ENCODE measurements at regions not wholly inside any gene's neighbourhood (a gene's known extent, or its start where the extent isn't known, plus 50 kb on each side); places are given as distances from the start of the nearest gene placed in this dataset.
A peak's percentile ranks its signal among the peaks of the same experiment; 100 is the strongest.

DNA sequence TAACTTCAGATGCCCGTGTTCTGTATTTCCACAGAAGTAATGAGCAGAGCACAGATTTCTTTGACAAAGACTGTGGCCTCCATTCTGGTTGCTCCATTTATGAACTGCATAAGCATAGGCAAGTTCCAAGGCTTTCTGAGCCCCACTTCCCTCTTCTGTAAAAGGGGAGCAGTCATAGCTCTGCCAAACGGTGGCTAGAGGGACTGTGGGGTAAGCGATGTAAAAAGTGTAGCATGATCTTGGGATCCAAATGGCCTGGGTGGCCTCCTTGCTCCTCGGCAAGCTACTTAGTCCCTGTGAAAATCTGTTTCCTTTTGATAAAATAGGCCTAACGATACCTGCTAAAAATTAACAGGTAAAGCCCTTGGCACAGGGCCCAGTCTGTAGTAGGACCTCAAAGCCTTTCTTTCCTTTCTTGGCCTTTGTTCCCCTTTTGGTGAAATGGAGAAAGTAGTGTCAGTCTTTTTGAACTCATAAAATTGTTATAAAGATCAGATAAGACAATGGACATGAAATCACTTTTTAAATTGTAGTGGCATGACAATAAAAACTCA lies 646.6 kb downstream of the ACTL7B start:
- no peak for ATAC-seq
- POLR2A ChIA-PET = no interaction called here

More for the DNA sequence above, 646.6 kb downstream of the ACTL7B start:
- H4K20me1 ChIP-seq (ENCODE audit: insufficient read depth) = no peaks in the 10 kb centered on the region
- H3K9ac ChIP-seq (ENCODE audit: low read length) = no peak overlapping the region
- no peaks in the 10 kb centered on the region for H3K4me1 ChIP-seq (ENCODE audit: control insufficient read depth in 1 of 2, insufficient read depth in 2 of 2, low read length in 2 of 2)
- DNase-seq (ENCODE audit: low read depth, low spot score) = no peak
- no peak overlapping the region for H3K4me3 ChIP-seq (replicated peaks in 1 of 2; ENCODE audit: low read depth in 1 of 2, low read length in 2 of 2)
- no peaks in the 10 kb centered on the region for H3K9me2 ChIP-seq (ENCODE audit: insufficient read depth)
- TF ChIP-seq POLR2A (IDR thresholded peaks at IDR 0.05; ENCODE audit: borderline replicate concordance, extremely low read depth, insufficient read depth, insufficient read length) = no peak
- no peak for TF ChIP-seq EZH2phosphoT487 (IDR thresholded peaks at IDR 0.05; ENCODE audit: borderline replicate concordance)
- no peak for TF ChIP-seq TCF7L2 (IDR thresholded peaks at IDR 0.05; ENCODE audit: borderline replicate concordance, extremely low read depth, insufficient read depth, insufficient read length)
- TF ChIP-seq CTCF (IDR thresholded peaks at IDR 0.05 in 2 of 3, conservative IDR thresholded peaks at IDR 0.05 in 1 of 3; ENCODE audit: borderline replicate concordance in 1 of 3, insufficient read depth in 1 of 3, low read depth in 2 of 3, low read length in 2 of 3) = no peak
- TF ChIP-seq, protein P1, sequence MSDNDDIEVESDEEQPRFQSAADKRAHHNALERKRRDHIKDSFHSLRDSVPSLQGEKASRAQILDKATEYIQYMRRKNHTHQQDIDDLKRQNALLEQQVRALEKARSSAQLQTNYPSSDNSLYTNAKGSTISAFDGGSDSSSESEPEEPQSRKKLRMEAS (IDR thresholded peaks at IDR 0.05) = no peak
- no peak for TF ChIP-seq EZH2 (IDR thresholded peaks at IDR 0.05)
- no peak for TF ChIP-seq CBX3 (IDR thresholded peaks at IDR 0.05; ENCODE audit: low read depth)
- TF ChIP-seq ZNF274 (IDR thresholded peaks at IDR 0.05; ENCODE audit: low read depth, low read length) = no peak
- no peak for TF ChIP-seq ELF1 (IDR thresholded peaks at IDR 0.05; ENCODE audit: borderline replicate concordance, low read depth)
- no peak for TF ChIP-seq RAD21 (IDR thresholded peaks at IDR 0.05; ENCODE audit: low read depth)
- no peak for TF ChIP-seq POLR2AphosphoS5 (IDR thresholded peaks at IDR 0.05; ENCODE audit: low read depth, low read length)
- TF ChIP-seq ZBTB33 (IDR thresholded peaks at IDR 0.05; ENCODE audit: extremely low read depth, insufficient replicate concordance, low read length) = no peak
- TF ChIP-seq ZFX (IDR thresholded peaks at IDR 0.05) = no peak
- TF ChIP-seq YY1 (IDR thresholded peaks at IDR 0.05; ENCODE audit: extremely low read depth, insufficient replicate concordance, low read depth, low read length) = no peak
- RAD21 ChIA-PET (ENCODE audit: low non-redundant PET in 1 of 2, low total read pairs in 2 of 2, uncharacterized antibody in 2 of 2, unreplicated experiment in 2 of 2) = no interaction called here
- no peak overlapping the region for H3K27ac ChIP-seq (ENCODE audit: low read depth, low read length)
- H3K4me2 ChIP-seq (ENCODE audit: low read length) = no peak overlapping the region
- H2AFZ ChIP-seq (ENCODE audit: low read depth, low read length, poor library complexity, severe bottlenecking) = peak overlapping the region; percentile 33
- H3K79me2 ChIP-seq (ENCODE audit: insufficient read depth, low read length) = no peaks in the 10 kb centered on the region
- H3K27me3 ChIP-seq (ENCODE audit: insufficient read depth, low read length) = no peaks in the 10 kb centered on the region
- intact Hi-C loops (cut with micrococcal nuclease) = no loop called here
- no peaks in the 10 kb centered on the region for H3K36me3 ChIP-seq (ENCODE audit: control insufficient read depth in 1 of 2, insufficient read depth in 2 of 2, low read length in 2 of 2)
- no TSS peak for BruUV-seq (replicated peaks)
- CTCF ChIA-PET = no interaction called here
- H3K9me3 ChIP-seq (ENCODE audit: control insufficient read depth in 1 of 2, insufficient read depth in 1 of 2, low read depth in 1 of 2, low read length in 2 of 2) = no peaks in the 10 kb centered on the region

Data from HCT116 (cell line).